ENCODE measurements at regions not wholly inside any gene's neighbourhood (a gene's known extent, or its start where the extent isn't known, plus 50 kb on each side); places are given as distances from the start of the nearest gene placed in this dataset.

- TF ChIP-seq POLR2A (IDR thresholded peaks at IDR 0.05; ENCODE audit: low read depth, low read length): no peak
- no peak for TF ChIP-seq MYC (IDR thresholded peaks at IDR 0.05; ENCODE audit: low read depth, low read length)
- TF ChIP-seq POLR2AphosphoS5 (IDR thresholded peaks at IDR 0.05; ENCODE audit: insufficient read depth, low read depth, low read length): no peak
- DNase-seq (ENCODE audit: low read depth, low spot score) (no peak), FAIRE-seq (no peak)
- intact Hi-C loops (cut with micrococcal nuclease) (no loop called here), dilution Hi-C loops (cut with MboI; ENCODE audit: extremely low pct_ligation_motif_present, low sequenced_read_pairs) (no loop called here)
- no peak overlapping the region for H3K9ac ChIP-seq (replicated peaks; ENCODE audit: extremely low read depth, insufficient read depth, low read length)
- no peaks in the 10 kb centered on the region for H4K20me1 ChIP-seq (replicated peaks; ENCODE audit: control insufficient read depth, extremely low read depth, insufficient read depth, low read length)
- H3K4me2 ChIP-seq (ENCODE audit: insufficient read depth, low read length): no peak overlapping the region
- H3K4me1 ChIP-seq (ENCODE audit: control insufficient read depth, extremely low read depth, insufficient read depth, low read length): peaks cover 23% of the 10 kb centered on the region
- no peak overlapping the region for H2AFZ ChIP-seq (ENCODE audit: low read depth, low read length)
- no peaks in the 10 kb centered on the region for H3K36me3 ChIP-seq (ENCODE audit: control insufficient read depth in 2 of 2, extremely low read depth in 1 of 2, insufficient read depth in 2 of 2, low read length in 2 of 2)
- H3K27ac ChIP-seq (ENCODE audit: insufficient read depth, low read depth, low read length): no peak overlapping the region
- no peaks in the 10 kb centered on the region for H3K9me3 ChIP-seq (replicated peaks; ENCODE audit: control insufficient read depth, insufficient read depth, low read length)
- H3K79me2 ChIP-seq (ENCODE audit: control insufficient read depth, insufficient read depth, low read length): no peaks in the 10 kb centered on the region
- POLR2A ChIA-PET: no interaction called here
- no peak overlapping the region for H3K4me3 ChIP-seq (replicated peaks in 1 of 3; ENCODE audit: insufficient read depth in 1 of 3, low read depth in 1 of 3, low read length in 3 of 3)
- H3K27me3 ChIP-seq (ENCODE audit: control insufficient read depth in 2 of 2, insufficient read depth in 2 of 2, low read length in 2 of 2): no peaks in the 10 kb centered on the region
- BruUV-seq (replicated peaks): no TSS peak
- no peaks in the 10 kb centered on the region for H3K9me1 ChIP-seq (replicated peaks; ENCODE audit: control insufficient read depth, extremely low read depth, insufficient read depth, low read length)
- CTCF ChIA-PET: no interaction called here
Measured at GRCh38 chr10:4107285-4107851, 322.4 kb upstream of the KLF6 start.

GRCh38 chr10:4103603-4104002, 318.6 kb upstream of the KLF6 start:
- BruUV-seq (replicated peaks): no TSS peak
- peaks cover 13% of the 10 kb centered on the region for H3K4me1 ChIP-seq (ENCODE audit: control insufficient read depth, extremely low read depth, insufficient read depth, low read length)
- H4K20me1 ChIP-seq (replicated peaks; ENCODE audit: control insufficient read depth, extremely low read depth, insufficient read depth, low read length): no peaks in the 10 kb centered on the region
- no peak overlapping the region for H3K9ac ChIP-seq (replicated peaks; ENCODE audit: extremely low read depth, insufficient read depth, low read length)
- no peak overlapping the region for H2AFZ ChIP-seq (ENCODE audit: low read depth, low read length)
- H3K36me3 ChIP-seq (ENCODE audit: control insufficient read depth in 2 of 2, extremely low read depth in 1 of 2, insufficient read depth in 2 of 2, low read length in 2 of 2): no peaks in the 10 kb centered on the region
- no peak overlapping the region for H3K27ac ChIP-seq (ENCODE audit: insufficient read depth, low read depth, low read length)
- H3K4me2 ChIP-seq (ENCODE audit: insufficient read depth, low read length): no peak overlapping the region
- no peak for FAIRE-seq
- intact Hi-C loops (cut with micrococcal nuclease): no loop called here
- H3K9me3 ChIP-seq (replicated peaks; ENCODE audit: control insufficient read depth, insufficient read depth, low read length): no peaks in the 10 kb centered on the region
- no peak for DNase-seq (ENCODE audit: low read depth, low spot score)
- no peaks in the 10 kb centered on the region for H3K9me1 ChIP-seq (replicated peaks; ENCODE audit: control insufficient read depth, extremely low read depth, insufficient read depth, low read length)
- TF ChIP-seq CTCF (IDR thresholded peaks at IDR 0.05; ENCODE audit: extremely low read depth in 1 of 2, insufficient read depth in 1 of 2, low read depth in 1 of 2, low read length in 2 of 2) (no peak), POLR2AphosphoS5 (IDR thresholded peaks at IDR 0.05; ENCODE audit: insufficient read depth, low read depth, low read length) (no peak), POLR2A (IDR thresholded peaks at IDR 0.05; ENCODE audit: low read depth, low read length) (no peak), MAX (IDR thresholded peaks at IDR 0.05; ENCODE audit: insufficient read depth, insufficient read length) (no peak), GATA2 (IDR thresholded peaks at IDR 0.05; ENCODE audit: insufficient read depth, insufficient read length, low read depth, low read length) (no peak), MYC (IDR thresholded peaks at IDR 0.05; ENCODE audit: low read depth, low read length) (no peak)
- dilution Hi-C loops (cut with MboI; ENCODE audit: extremely low pct_ligation_motif_present, low sequenced_read_pairs): no loop called here
- CTCF ChIA-PET: no interaction called here
- H3K4me3 ChIP-seq (replicated peaks in 1 of 3; ENCODE audit: insufficient read depth in 1 of 3, low read depth in 1 of 3, low read length in 3 of 3): no peak overlapping the region
- H3K79me2 ChIP-seq (ENCODE audit: control insufficient read depth, insufficient read depth, low read length): no peaks in the 10 kb centered on the region
- H3K27me3 ChIP-seq (ENCODE audit: control insufficient read depth in 2 of 2, insufficient read depth in 2 of 2, low read length in 2 of 2): no peaks in the 10 kb centered on the region
- POLR2A ChIA-PET: no interaction called here
